PC-3 (cell line): ENCODE measurements at regions not wholly inside any gene's neighbourhood (a gene's known extent, or its start where the extent isn't known, plus 50 kb on each side); places are given as distances from the start of the nearest gene placed in this dataset.
"Not testable (repeated sequence)": the region's sequence is repeated elsewhere in the genome, so short reads cannot be mapped to it uniquely, and the experiment has no call there.

Experiments
- ATAC-seq: fragments of 200-7000 bp; cut with Tn5 transposase; 2 replicates; pipeline ENCODE4 v1.9.1; 2020; ENCODE audit warnings: mild to moderate bottlenecking, moderate library complexity
- BruUV-seq: library from RNA; stranded (reverse); fragments of 400-500 nt; replicated peaks from 2 replicates; lab custom pipeline; 2021; lab: Mats Ljungman, UMichigan
- CTCF ChIA-PET: fragments of 300-600 bp; sonication (Branson Sonifier 250); formaldehyde crosslinking; loops from one replicate; lab custom pipeline; 2022; ENCODE audit warnings: antibody characterized with exemption; lab: Charles Lee
- POLR2A ChIA-PET: fragments of 300-600 bp; sonication (Branson Sonifier 250); formaldehyde crosslinking; loops from one replicate; lab custom pipeline; 2022; ENCODE audit warnings: antibody characterized with exemption; ENCODE audit not compliant: unreplicated experiment; lab: Charles Lee
- DNase-seq: peaks from one replicate; pipeline ENCODE4 v3.0.0-alpha.2; 2015
- H2AFZ ChIP-seq: fragments of 300-600 bp; sonication (generic); 2 replicates; pipeline ENCODE4 v1.6.0; 2016; ENCODE audit warnings: antibody characterized with exemption, low read length
- H3F3A ChIP-seq: fragments of 300-600 bp; sonication (generic); one replicate; pipeline ENCODE4 v1.6.0; 2017; ENCODE audit warnings: antibody characterized with exemption, low read length, control low read depth, mild to moderate bottlenecking; ENCODE audit not compliant: unreplicated experiment
- H3K27ac ChIP-seq: fragments of 300-600 bp; sonication (generic); 2 replicates; pipeline ENCODE4 v1.5.1; 2016; ENCODE audit warnings: mild to moderate bottlenecking, low read length
- H3K27me3 ChIP-seq: fragments of 300-600 bp; sonication (generic); 2 replicates; pipeline ENCODE4 v1.6.1; 2016; ENCODE audit warnings: low read length, mixed read lengths
- H3K36me3 ChIP-seq: fragments of 300-600 bp; sonication (generic); 2 replicates; pipeline ENCODE4 v1.6.1; 2016; ENCODE audit warnings: low read depth, mixed run types, low read length, mixed read lengths
- H3K4me1 ChIP-seq: fragments of 300-600 bp; sonication (generic); 2 replicates; pipeline ENCODE4 v1.5.1; 2016; ENCODE audit warnings: low read length; ENCODE audit not compliant: insufficient read depth
- H3K4me2 ChIP-seq: fragments of 300-600 bp; sonication (generic); 2 replicates; pipeline ENCODE4 v1.6.0; 2016; ENCODE audit warnings: low read length
- H3K4me3 ChIP-seq: fragments of 300-600 bp; sonication (generic); 2 replicates; pipeline ENCODE4 v1.5.1; 2016; ENCODE audit warnings: mild to moderate bottlenecking, low read length, mixed read lengths
- H3K79me2 ChIP-seq: fragments of 300-600 bp; sonication (generic); 2 replicates; pipeline ENCODE4 v1.6.1; 2017; ENCODE audit warnings: low read length, mixed read lengths
- H3K9ac ChIP-seq: fragments of 300-600 bp; sonication (generic); 2 replicates; pipeline ENCODE4 v1.6.0; 2016; ENCODE audit warnings: mild to moderate bottlenecking, low read length
- H3K9me2 ChIP-seq: fragments of 300-600 bp; sonication (generic); replicated peaks from 2 replicates; pipeline ENCODE4 v1.6.1; 2016; ENCODE audit warnings: mixed run types, low read length, mixed read lengths
- H3K9me3 ChIP-seq: fragments of 300-600 bp; sonication (generic); 2 replicates; pipeline ENCODE4 v1.6.1; 2016; ENCODE audit warnings: low read length, mixed read lengths
- H4K20me1 ChIP-seq: fragments of 300-600 bp; sonication (generic); 2 replicates; pipeline ENCODE4 v1.6.1; 2016; ENCODE audit warnings: low read length, mixed read lengths
- CTCF ChIP-seq: fragments of 300-600 bp; sonication (generic); conservative IDR thresholded peaks from 2 replicates; pipeline ENCODE4 v1.5.1; 2017; ENCODE audit warnings: antibody characterized with exemption, low read depth, mild to moderate bottlenecking, low read length
- EZH2 ChIP-seq: fragments of 300-600 bp; sonication (generic); IDR thresholded peaks from one replicate; pipeline ENCODE4 v1.6.1; 2017; ENCODE audit warnings: antibody characterized with exemption, mild to moderate bottlenecking, low read length; ENCODE audit not compliant: unreplicated experiment
- EZH2phosphoT487 ChIP-seq: fragments of 300-600 bp; sonication (generic); IDR thresholded peaks from 2 replicates; pipeline ENCODE4 v1.6.1; 2018; ENCODE audit warnings: mild to moderate bottlenecking, antibody characterized with exemption, low read length, borderline replicate concordance
- intact Hi-C: fragments of 100-400 bp; cut with micrococcal nuclease; formaldehyde crosslinking; loops from 2 replicates; pipeline ENCODE4 v1.9.0; 2023

GRCh38 chr9:7729371-7730163 is 70.0 kb downstream of the DMAC1 start:
- DNase-seq (no peak), ATAC-seq (no peak)
- Histone ChIP-seq H4K20me1 (no peaks in the 10 kb centered on the region), H3K4me3 (no peak overlapping the region), H3K36me3 (no peaks in the 10 kb centered on the region), H3K4me2 (no peak overlapping the region), H3F3A (no peaks in the 10 kb centered on the region), H3K9ac (no peak overlapping the region), H2AFZ (no peak overlapping the region), H3K79me2 (no peaks in the 10 kb centered on the region), H3K27me3 (no peaks in the 10 kb centered on the region), H3K9me2 (no peaks in the 10 kb centered on the region), H3K4me1 (no peaks in the 10 kb centered on the region), H3K27ac (no peak overlapping the region), H3K9me3 (no peaks in the 10 kb centered on the region)
- CTCF ChIA-PET, result no interaction called here
- POLR2A ChIA-PET, result no interaction called here
- intact Hi-C loops, result no loop called here
- no TSS peak for BruUV-seq
- TF ChIP-seq EZH2phosphoT487 (no peak), EZH2 (no peak), CTCF (no peak)

GRCh38 chr9:7721291-7721690 is 78.3 kb downstream of the DMAC1 start:
- H2AFZ ChIP-seq, result no peak overlapping the region
- no peaks in the 10 kb centered on the region for H3K79me2 ChIP-seq
- no peaks in the 10 kb centered on the region for H3K9me2 ChIP-seq
- no peak for ATAC-seq
- H3F3A ChIP-seq, result no peaks in the 10 kb centered on the region
- no peak overlapping the region for H3K4me2 ChIP-seq
- no peaks in the 10 kb centered on the region for H3K27me3 ChIP-seq
- no peaks in the 10 kb centered on the region for H3K36me3 ChIP-seq
- TF ChIP-seq EZH2phosphoT487 (no peak), EZH2 (no peak), CTCF (no peak)
- BruUV-seq, result no TSS peak
- H3K9ac ChIP-seq, result no peak overlapping the region
- H3K9me3 ChIP-seq, result no peaks in the 10 kb centered on the region
- H3K4me3 ChIP-seq, result no peak overlapping the region
- no peak overlapping the region for H3K27ac ChIP-seq
- ChIA-PET POLR2A (no interaction called here), CTCF (no interaction called here)
- H3K4me1 ChIP-seq, result no peaks in the 10 kb centered on the region
- no peak for DNase-seq
- no peaks in the 10 kb centered on the region for H4K20me1 ChIP-seq
- intact Hi-C loops, result no loop called here

DNA sequence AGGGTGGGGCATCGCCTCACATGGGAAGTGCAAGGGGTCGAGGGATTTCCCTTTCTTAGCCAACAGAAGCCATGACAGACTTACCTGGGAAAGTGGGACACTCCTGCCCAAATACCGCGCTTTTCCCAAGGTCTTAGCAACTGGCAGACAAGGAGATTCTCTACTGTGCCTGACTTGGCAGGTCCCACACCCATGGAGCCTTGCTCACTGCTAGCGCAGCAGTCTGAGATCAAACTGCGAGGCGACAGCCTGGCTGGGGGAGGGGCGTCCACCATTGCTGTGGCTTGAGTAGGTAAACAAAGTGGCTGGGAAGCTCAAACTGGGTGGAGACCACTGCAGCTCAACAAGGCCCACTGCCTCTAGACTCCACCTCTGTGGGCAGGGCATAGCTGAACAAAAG is 86.5 kb downstream of the DMAC1 start:
- H3K27me3 ChIP-seq, H3K9me2 ChIP-seq, H3K9ac ChIP-seq, H3K79me2 ChIP-seq, H3K4me2 ChIP-seq, ATAC-seq, H3F3A ChIP-seq, H3K27ac ChIP-seq, H4K20me1 ChIP-seq, H3K9me3 ChIP-seq, POLR2A ChIA-PET, H3K4me3 ChIP-seq, CTCF ChIA-PET, BruUV-seq, DNase-seq, intact Hi-C loops, H3K4me1 ChIP-seq, H3K36me3 ChIP-seq, H2AFZ ChIP-seq: not testable (repeated sequence)
